ENCODE measurements at regions not wholly inside any gene's neighbourhood (a gene's known extent, or its start where the extent isn't known, plus 50 kb on each side); places are given as distances from the start of the nearest gene placed in this dataset.

DNA sequence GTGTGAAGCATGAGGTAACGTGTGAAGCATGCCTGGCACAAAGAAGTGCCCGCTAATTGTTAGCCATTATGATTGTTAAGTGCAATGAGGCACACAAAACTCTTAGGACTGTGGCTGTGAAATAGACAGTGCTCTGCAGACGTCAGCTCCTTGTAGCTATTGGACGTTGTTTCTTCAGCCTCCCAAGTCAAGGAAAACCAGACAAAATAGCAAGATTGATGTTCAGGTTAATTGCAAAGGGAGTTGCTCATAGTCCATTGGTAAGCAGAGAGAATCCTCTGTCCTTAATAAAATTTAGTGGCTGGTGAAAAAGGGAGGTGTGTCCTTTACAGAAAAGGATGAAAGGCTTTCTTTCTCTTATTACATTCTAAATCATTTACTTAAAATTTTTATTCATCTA lies 54.6 kb upstream of the MBP start:
- DNase-seq (ENCODE audit: extremely low read depth, insufficient read length): no peak
- no peaks in the 10 kb centered on the region for H3K27me3 ChIP-seq (replicated peaks; ENCODE audit: control insufficient read depth, insufficient read depth, low read length)
- no peaks in the 10 kb centered on the region for H3K36me3 ChIP-seq (ENCODE audit: control insufficient read depth, insufficient read depth, low read length)
- no peak overlapping the region for H3K4me3 ChIP-seq (replicated peaks; ENCODE audit: low read depth, low read length)
- TF ChIP-seq, protein P1, sequence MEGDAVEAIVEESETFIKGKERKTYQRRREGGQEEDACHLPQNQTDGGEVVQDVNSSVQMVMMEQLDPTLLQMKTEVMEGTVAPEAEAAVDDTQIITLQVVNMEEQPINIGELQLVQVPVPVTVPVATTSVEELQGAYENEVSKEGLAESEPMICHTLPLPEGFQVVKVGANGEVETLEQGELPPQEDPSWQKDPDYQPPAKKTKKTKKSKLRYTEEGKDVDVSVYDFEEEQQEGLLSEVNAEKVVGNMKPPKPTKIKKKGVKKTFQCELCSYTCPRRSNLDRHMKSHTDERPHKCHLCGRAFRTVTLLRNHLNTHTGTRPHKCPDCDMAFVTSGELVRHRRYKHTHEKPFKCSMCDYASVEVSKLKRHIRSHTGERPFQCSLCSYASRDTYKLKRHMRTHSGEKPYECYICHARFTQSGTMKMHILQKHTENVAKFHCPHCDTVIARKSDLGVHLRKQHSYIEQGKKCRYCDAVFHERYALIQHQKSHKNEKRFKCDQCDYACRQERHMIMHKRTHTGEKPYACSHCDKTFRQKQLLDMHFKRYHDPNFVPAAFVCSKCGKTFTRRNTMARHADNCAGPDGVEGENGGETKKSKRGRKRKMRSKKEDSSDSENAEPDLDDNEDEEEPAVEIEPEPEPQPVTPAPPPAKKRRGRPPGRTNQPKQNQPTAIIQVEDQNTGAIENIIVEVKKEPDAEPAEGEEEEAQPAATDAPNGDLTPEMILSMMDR (IDR thresholded peaks at IDR 0.05; ENCODE audit: insufficient read depth, low read length, poor library complexity, severe bottlenecking): no peak

DNA sequence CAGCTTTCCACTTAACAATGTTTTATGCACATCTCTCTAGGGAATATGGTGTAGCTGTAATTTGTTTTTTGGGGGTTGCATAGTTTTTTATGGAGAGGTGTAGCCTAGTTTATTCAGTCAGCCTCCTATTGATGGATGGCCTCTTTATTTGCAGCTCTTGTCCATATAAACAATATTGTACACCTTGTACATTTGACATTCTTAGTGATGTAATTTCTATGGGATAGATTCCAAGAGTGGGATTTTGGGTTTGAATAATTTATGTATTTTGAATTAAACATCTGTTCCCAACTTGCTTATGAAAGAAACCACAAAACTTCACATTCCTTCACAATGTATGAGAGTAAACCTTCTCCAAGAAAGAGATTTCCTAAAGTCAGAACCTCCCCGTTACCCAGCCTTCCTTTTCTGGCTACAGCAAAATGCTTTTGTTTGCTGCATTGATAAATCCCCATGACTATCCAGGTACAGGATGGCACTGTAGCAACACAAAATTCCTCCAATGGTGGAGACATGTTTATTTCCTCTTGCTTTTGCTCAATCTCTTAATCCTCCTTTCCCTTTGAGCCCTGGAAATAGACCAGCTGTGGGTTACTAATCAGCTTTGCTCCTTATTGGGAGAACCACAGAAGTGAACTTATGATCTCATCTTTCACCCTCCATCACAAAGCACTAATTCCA lies 58.4 kb upstream of the GALR1 start:
- DNase-seq (ENCODE audit: extremely low read depth, insufficient read length): no peak
- Histone ChIP-seq H3K4me3 (replicated peaks; ENCODE audit: low read depth, low read length) (no peak overlapping the region), H3K36me3 (ENCODE audit: control insufficient read depth, insufficient read depth, low read length) (no peaks in the 10 kb centered on the region), H3K27me3 (replicated peaks; ENCODE audit: control insufficient read depth, insufficient read depth, low read length) (no peaks in the 10 kb centered on the region)
- TF ChIP-seq, protein P1 (IDR thresholded peaks at IDR 0.05; ENCODE audit: insufficient read depth, low read length, poor library complexity, severe bottlenecking): no peak

DNA sequence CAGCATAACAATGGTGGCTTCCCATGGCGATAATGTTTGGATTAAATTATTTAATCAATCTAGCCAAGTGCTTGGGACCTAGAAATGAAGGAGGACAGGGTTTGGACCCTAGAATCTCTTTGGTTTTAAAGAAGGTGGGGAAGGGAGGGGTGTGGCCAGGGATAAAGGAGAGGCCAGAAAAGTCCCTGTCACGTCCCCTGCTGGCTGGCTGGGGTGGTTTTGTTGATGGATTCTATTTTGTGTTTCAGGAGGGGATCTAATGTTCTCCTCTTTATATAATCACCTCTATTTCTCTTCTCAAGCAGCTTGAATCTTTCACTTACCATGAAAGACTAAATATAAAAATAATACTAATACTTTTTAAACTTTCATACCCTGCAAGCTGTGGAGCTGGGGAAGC lies 52.6 kb upstream of the GALR1 start:
- no peak for DNase-seq (ENCODE audit: extremely low read depth, insufficient read length)
- TF ChIP-seq, protein P1 (IDR thresholded peaks at IDR 0.05; ENCODE audit: insufficient read depth, low read length, poor library complexity, severe bottlenecking): peak; percentile 44
- Histone ChIP-seq H3K27me3 (replicated peaks; ENCODE audit: control insufficient read depth, insufficient read depth, low read length) (no peaks in the 10 kb centered on the region), H3K36me3 (ENCODE audit: control insufficient read depth, insufficient read depth, low read length) (no peaks in the 10 kb centered on the region), H3K4me3 (replicated peaks; ENCODE audit: low read depth, low read length) (no peak overlapping the region)

DNA sequence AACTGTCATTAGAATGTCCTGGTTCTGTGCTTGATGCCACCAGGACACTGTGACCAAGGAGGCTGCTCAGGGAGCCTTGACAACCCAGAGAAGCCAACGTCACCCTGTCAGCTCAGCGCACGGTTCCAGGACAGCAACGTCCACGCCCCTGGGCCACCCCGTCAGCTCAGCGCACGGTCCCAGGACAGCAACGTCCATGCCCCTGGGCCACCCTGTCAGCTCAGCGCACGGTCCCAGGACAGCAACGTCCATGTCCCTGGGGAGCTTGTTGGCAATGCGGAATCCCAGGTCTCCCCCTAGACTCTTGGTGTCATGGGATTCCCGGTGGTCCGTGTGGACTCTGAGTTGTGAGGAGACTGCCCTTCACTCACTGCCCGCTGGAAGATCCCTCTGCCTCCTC lies 51.0 kb upstream of the GALR1 start:
- no peak overlapping the region for H3K4me3 ChIP-seq (replicated peaks; ENCODE audit: low read depth, low read length)
- H3K36me3 ChIP-seq (ENCODE audit: control insufficient read depth, insufficient read depth, low read length): no peaks in the 10 kb centered on the region
- DNase-seq (ENCODE audit: extremely low read depth, insufficient read length): no peak
- no peaks in the 10 kb centered on the region for H3K27me3 ChIP-seq (replicated peaks; ENCODE audit: control insufficient read depth, insufficient read depth, low read length)
- TF ChIP-seq, protein P1 (IDR thresholded peaks at IDR 0.05; ENCODE audit: insufficient read depth, low read length, poor library complexity, severe bottlenecking): no peak

DNA sequence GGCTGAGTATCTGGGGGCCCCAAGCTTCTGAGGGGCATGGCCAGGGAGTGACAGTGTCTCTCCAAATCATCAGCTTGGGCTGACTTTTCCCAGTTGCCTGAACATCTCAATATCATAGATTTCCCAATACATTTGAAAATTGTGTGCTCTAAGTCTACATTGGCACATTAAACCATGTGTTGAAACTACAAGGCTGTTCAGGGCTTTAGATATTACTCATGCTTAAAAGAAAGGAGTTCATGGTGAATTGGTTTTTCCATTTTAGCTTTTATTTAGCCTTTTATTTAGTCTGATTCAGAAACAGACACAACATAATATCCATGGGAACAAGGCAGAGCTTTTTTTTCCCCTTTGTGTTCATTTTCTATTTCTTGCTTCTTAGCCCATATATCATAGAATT lies 49.9 kb upstream of the GALR1 start:
- TF ChIP-seq, protein P1 (IDR thresholded peaks at IDR 0.05; ENCODE audit: insufficient read depth, low read length, poor library complexity, severe bottlenecking): no peak
- no peaks in the 10 kb centered on the region for H3K36me3 ChIP-seq (ENCODE audit: control insufficient read depth, insufficient read depth, low read length)
- H3K27me3 ChIP-seq (replicated peaks; ENCODE audit: control insufficient read depth, insufficient read depth, low read length): no peaks in the 10 kb centered on the region
- no peak overlapping the region for H3K4me3 ChIP-seq (replicated peaks; ENCODE audit: low read depth, low read length)
- no peak for DNase-seq (ENCODE audit: extremely low read depth, insufficient read length)
